Kidney tubule cell (primary cell): ENCODE measurements at regions not wholly inside any gene's neighbourhood (a gene's known extent, or its start where the extent isn't known, plus 50 kb on each side); places are given as distances from the start of the nearest gene placed in this dataset.

Experiments used
- DNase-seq: peaks from one replicate; pipeline ENCODE4 v3.0.0-alpha.2; 2018; ENCODE audit warnings: low spot score

- DNase-seq: no peak
Observed at GRCh38 chr3:124602980-124603627, 127.1 kb upstream of the UMPS start.

GRCh38 chr3:124605781-124606579, 124.3 kb upstream of the UMPS start:
- no peak for DNase-seq

DNA sequence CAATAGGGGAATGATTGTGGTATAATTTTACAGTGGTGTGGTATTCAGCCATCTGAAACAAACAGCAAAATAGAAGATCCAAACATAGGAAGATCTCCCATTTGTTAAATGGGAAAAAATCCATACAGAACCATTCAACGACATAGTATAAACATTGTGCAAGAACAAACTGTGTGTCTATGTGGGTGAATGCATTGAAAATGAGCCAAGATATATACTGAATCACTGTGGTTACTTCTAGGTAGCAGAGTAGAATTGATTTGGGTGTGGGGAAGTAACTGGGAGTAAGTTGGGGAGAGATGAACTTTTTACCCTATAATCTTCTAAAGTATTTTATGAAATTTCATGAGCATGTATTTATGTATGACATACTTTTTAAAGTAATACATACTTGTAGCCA, 123.1 kb upstream of the UMPS start:
- peak; percentile 41 for DNase-seq

- DNase-seq: no peak
Observed at GRCh38 chr3:124609402-124609801, 120.8 kb upstream of the UMPS start.

GRCh38 chr3:124610130-124610529, 120.1 kb upstream of the UMPS start:
- no peak for DNase-seq

GRCh38 chr3:124611520-124611919, 118.7 kb upstream of the UMPS start:
- DNase-seq: no peak

- DNase-seq: no peak
Observed at GRCh38 chr3:124615896-124616543, 114.2 kb upstream of the UMPS start.

- no peak for DNase-seq
Observed at GRCh38 chr3:124617177-124617576, 113.1 kb upstream of the UMPS start.

DNA sequence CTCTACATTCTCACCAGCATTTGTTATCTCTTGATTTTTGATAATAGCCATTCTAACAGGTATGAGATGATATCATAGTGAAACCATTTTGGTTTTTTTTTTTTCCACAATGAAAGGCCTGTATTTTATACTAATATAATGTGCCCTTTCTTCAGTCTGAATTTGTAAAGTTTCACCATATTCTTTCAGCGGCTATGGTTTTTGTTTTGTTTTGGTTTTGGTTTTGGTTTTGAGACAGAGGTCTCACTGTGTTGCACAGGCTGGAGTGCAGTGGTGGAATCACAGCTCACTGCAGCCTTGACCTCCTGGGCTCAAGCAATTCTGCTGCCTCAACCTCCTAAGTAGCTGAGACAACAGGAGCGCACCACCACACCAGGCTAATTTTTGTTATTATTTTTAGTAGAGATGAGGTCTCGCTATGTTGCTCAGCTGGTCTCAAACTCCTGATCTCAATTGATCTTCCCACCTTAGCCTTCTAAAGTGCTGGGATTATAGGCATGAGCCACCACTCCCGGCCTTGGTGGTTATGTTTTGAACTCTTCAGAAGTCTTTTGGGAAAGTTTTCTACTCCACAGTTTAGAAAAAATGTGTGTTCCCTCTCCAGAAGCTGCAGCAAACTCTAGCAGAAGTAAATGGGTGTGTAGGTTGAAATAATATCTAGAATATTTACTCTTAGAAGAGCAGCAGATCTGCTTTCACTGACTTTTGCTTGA, 110.2 kb upstream of the UMPS start:
- DNase-seq: no peak

- peak; percentile 29 for DNase-seq
Observed at GRCh38 chr3:124620600-124621063, 109.6 kb upstream of the UMPS start.

- DNase-seq: no peak
Observed at GRCh38 chr3:124621498-124621897, 108.8 kb upstream of the UMPS start.

DNA sequence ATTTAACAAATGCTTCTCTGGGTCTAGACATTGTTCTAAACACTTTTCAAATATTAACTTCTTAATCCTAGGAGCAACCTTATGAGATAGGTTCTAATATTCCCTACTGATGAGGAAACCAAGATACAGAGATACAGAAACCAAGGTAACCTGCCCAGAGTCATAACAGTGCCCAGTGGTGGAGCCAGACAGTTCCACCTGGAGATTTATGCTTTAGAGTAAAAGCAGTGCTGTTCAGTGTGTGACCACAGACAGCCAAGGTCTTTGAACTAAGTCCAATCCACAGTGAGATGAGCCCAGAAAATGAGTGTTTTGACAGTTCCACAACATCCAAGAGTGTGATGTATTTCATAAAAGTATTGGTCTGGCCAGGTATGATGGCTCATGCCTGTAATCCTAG, 105.2 kb upstream of the UMPS start:
- DNase-seq: no peak

GRCh38 chr3:124627501-124627908, 102.7 kb upstream of the UMPS start:
- DNase-seq: no peak

GRCh38 chr3:124628863-124629262, 101.4 kb upstream of the UMPS start:
- no peak for DNase-seq

GRCh38 chr3:124629497-124629896, 100.8 kb upstream of the UMPS start:
- DNase-seq: no peak

DNA sequence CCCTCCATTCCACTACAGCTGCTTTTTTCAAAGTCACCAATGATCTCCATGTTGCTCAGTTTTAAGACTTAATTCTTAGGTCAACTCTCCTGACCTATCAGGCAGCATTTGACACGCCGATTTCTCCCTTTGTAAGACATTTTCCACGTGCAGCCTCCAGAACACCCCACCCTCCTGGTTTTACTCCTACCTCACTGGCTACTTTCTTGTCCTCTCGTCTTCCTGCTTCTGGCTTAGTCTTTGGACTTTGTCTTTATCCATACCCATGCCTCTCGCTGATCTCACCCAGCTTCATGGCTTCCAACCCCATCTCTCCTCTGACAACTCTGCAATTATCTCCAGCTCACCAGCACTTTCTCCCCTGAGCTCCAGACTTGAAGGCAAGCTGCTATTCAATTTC, 99.3 kb upstream of the UMPS start:
- no peak for DNase-seq

DNA sequence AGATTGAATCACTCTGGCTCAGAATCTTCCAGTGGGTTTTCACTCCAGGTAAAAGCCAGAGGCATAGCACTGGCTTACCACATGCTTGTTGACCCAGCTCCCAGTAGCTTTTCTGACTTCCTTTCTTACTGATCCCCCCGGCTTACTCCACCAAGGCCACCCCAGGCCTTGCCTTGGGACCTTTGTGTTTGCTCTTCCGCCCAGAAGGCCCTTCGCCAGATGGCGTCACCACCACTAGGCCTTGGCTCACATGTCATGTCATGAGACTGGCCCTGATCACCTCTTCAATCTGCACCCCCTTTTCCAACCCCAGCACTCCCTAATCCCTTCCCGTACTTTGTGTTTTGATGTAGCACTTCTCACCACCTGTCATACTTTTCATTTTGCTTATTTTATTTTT, 98.5 kb upstream of the UMPS start:
- DNase-seq: no peak

GRCh38 chr3:124632566-124633140, 97.6 kb upstream of the UMPS start:
- no peak for DNase-seq

GRCh38 chr3:124633524-124633923, 96.7 kb upstream of the UMPS start:
- no peak for DNase-seq

- no peak for DNase-seq
Observed at GRCh38 chr3:124634210-124635168, 95.8 kb upstream of the UMPS start.

GRCh38 chr3:124635169-124635539, 95.1 kb upstream of the UMPS start:
- no peak for DNase-seq
